ENCODE measurements at regions not wholly inside any gene's neighbourhood (a gene's known extent, or its start where the extent isn't known, plus 50 kb on each side); places are given as distances from the start of the nearest gene placed in this dataset.

- DNase-seq (ENCODE audit: low spot score) = no peak
Observed at GRCh38 chr2:81942876-81943275, 1638.3 kb upstream of the LRRTM1 start.

GRCh38 chr2:81942136-81942680 lies 1637.7 kb upstream of the LRRTM1 start:
- no peak for DNase-seq (ENCODE audit: low spot score)

- DNase-seq (ENCODE audit: low spot score) = no peak
Observed at GRCh38 chr2:81940266-81940955, 1635.9 kb upstream of the LRRTM1 start.

GRCh38 chr2:81937944-81938343 lies 1633.4 kb upstream of the LRRTM1 start:
- DNase-seq (ENCODE audit: low spot score) = no peak

GRCh38 chr2:81903534-81903933 lies 1599.0 kb upstream of the LRRTM1 start:
- DNase-seq (ENCODE audit: low spot score) = no peak

GRCh38 chr2:81901017-81901416 lies 1596.5 kb upstream of the LRRTM1 start:
- no peak for DNase-seq (ENCODE audit: low spot score)

GRCh38 chr2:81895620-81896250 lies 1591.2 kb upstream of the LRRTM1 start:
- no peak for DNase-seq (ENCODE audit: low spot score)

- no peak for DNase-seq (ENCODE audit: low spot score)
Observed at GRCh38 chr2:81894451-81894990, 1590.0 kb upstream of the LRRTM1 start.

- DNase-seq (ENCODE audit: low spot score) = no peak
Observed at GRCh38 chr2:81876624-81877023, 1572.1 kb upstream of the LRRTM1 start.

- no peak for DNase-seq (ENCODE audit: low spot score)
Observed at GRCh38 chr2:81872006-81872405, 1567.5 kb upstream of the LRRTM1 start.

GRCh38 chr2:81870119-81870518 lies 1565.6 kb upstream of the LRRTM1 start:
- no peak for DNase-seq (ENCODE audit: low spot score)

- no peak for DNase-seq (ENCODE audit: low spot score)
Observed at GRCh38 chr2:81858998-81859397, 1554.4 kb upstream of the LRRTM1 start.

- DNase-seq (ENCODE audit: low spot score) = no peak
Observed at GRCh38 chr2:81853341-81853740, 1548.8 kb upstream of the LRRTM1 start.

- DNase-seq (ENCODE audit: low spot score) = no peak
Observed at GRCh38 chr2:81852651-81853050, 1548.1 kb upstream of the LRRTM1 start.

GRCh38 chr2:81839780-81840179 lies 1535.2 kb upstream of the LRRTM1 start:
- DNase-seq (ENCODE audit: low spot score) = no peak

GRCh38 chr2:81835321-81836000 lies 1530.9 kb upstream of the LRRTM1 start:
- DNase-seq (ENCODE audit: low spot score) = no peak

GRCh38 chr2:81786811-81787210 lies 1482.3 kb upstream of the LRRTM1 start:
- no peak for DNase-seq (ENCODE audit: low spot score)

GRCh38 chr2:81767187-81767912 lies 1462.8 kb upstream of the LRRTM1 start:
- peak; percentile 3 for DNase-seq (ENCODE audit: low spot score)

GRCh38 chr2:81747481-81748070 lies 1443.0 kb upstream of the LRRTM1 start:
- DNase-seq (ENCODE audit: low spot score) = no peak

- no peak for DNase-seq (ENCODE audit: low spot score)
Observed at GRCh38 chr2:81739966-81740365, 1435.4 kb upstream of the LRRTM1 start.

- DNase-seq (ENCODE audit: low spot score) = no peak
Observed at GRCh38 chr2:81734981-81735380, 1430.4 kb upstream of the LRRTM1 start.

GRCh38 chr2:81714817-81715216 lies 1410.3 kb upstream of the LRRTM1 start:
- no peak for DNase-seq (ENCODE audit: low spot score)

Measured in GM03348 (cell line).